Endothelial cell of umbilical vein (primary cell): ENCODE measurements at regions not wholly inside any gene's neighbourhood (a gene's known extent, or its start where the extent isn't known, plus 50 kb on each side); places are given as distances from the start of the nearest gene placed in this dataset.

ENCODE experiments used
- BruUV-seq: library from RNA; stranded (reverse); fragments of 400-500 nt; replicated peaks from 2 replicates; lab custom pipeline; 2021; lab: Mats Ljungman, UMichigan
- CTCF ChIA-PET: fragments of 300-600, 350-600 bp; sonication (Branson Sonifier 250); formaldehyde crosslinking; loops from one replicate; lab custom pipeline; 2021; ENCODE audit warnings: antibody characterized with exemption, inconsistent platforms; lab: Charles Lee
- POLR2A ChIA-PET: fragments of 300-600, 350-600 bp; sonication (Branson Sonifier 250); formaldehyde crosslinking; loops from one replicate; lab custom pipeline; 2021; ENCODE audit warnings: antibody characterized with exemption, inconsistent platforms; lab: Charles Lee
- DNase-seq: peaks from one replicate; pipeline ENCODE4 v3.0.0-alpha.2; 2011; ENCODE audit warnings: low read depth, low spot score
- FAIRE-seq: peaks from 2 replicates; lab custom pipeline; 2011; peaks lifted over from hg19 to GRCh38; lab: Jason Lieb, UNC
- H2AFZ ChIP-seq: 2 replicates; pipeline ENCODE4 v1.6.0; 2012; ENCODE audit warnings: low read depth, low read length, control low read depth, inconsistent platforms
- H3K27ac ChIP-seq: 2 replicates; pipeline ENCODE4 v1.5.1; 2011; ENCODE audit warnings: low read depth, mild to moderate bottlenecking, control low read depth, low read length, moderate library complexity; ENCODE audit not compliant: insufficient read depth
- H3K27me3 ChIP-seq, 2 experiments: 2 replicates each; pipeline versions ENCODE4 v1.6.0 to v1.6.1; 2011; ENCODE audit warnings: low read length in 2 of 2, mixed read lengths in 1 of 2; ENCODE audit not compliant: control insufficient read depth in 2 of 2, insufficient read depth in 2 of 2
- H3K36me3 ChIP-seq, 2 experiments: 2 replicates in 1 of 2; 3 replicates in 1 of 2; pipeline ENCODE4 v1.5.1; 2011; ENCODE audit warnings: low read length in 2 of 2, mild to moderate bottlenecking in 1 of 2, moderate library complexity in 1 of 2; ENCODE audit not compliant: control insufficient read depth in 2 of 2, insufficient read depth in 2 of 2; ENCODE audit errors: extremely low read depth in 1 of 2
- H3K4me1 ChIP-seq: 3 replicates; pipeline ENCODE4 v1.5.1; 2011; ENCODE audit warnings: mild to moderate bottlenecking, low read length; ENCODE audit not compliant: control insufficient read depth, insufficient read depth; ENCODE audit errors: extremely low read depth
- H3K4me2 ChIP-seq: 2 replicates; pipeline ENCODE4 v1.6.1; 2011; ENCODE audit warnings: low read length, control low read depth, mixed read lengths; ENCODE audit not compliant: insufficient read depth
- H3K4me3 ChIP-seq, 3 experiments: fragments of 200-600 bp in 1 of 3; sonication (generic), shearing (Covaris generic) in 1 of 3; replicated peaks in 1 of 3; 2 replicates each; pipeline ENCODE4 v1.5.1; 2011 to 2016; ENCODE audit warnings: control low read depth in 3 of 3, low read length in 3 of 3, mild to moderate bottlenecking in 2 of 3, inconsistent platforms in 1 of 3, low read depth in 1 of 3, moderate library complexity in 1 of 3; ENCODE audit not compliant: insufficient read depth in 1 of 3
- H3K79me2 ChIP-seq: 2 replicates; pipeline ENCODE4 v1.6.0; 2012; ENCODE audit warnings: low read length, inconsistent platforms; ENCODE audit not compliant: control insufficient read depth, insufficient read depth
- H3K9ac ChIP-seq: replicated peaks from 2 replicates; pipeline ENCODE3; 2011; ENCODE audit warnings: low read length, control low read depth; ENCODE audit not compliant: insufficient read depth; ENCODE audit errors: extremely low read depth
- H3K9me1 ChIP-seq: replicated peaks from 3 replicates; pipeline ENCODE4 v1.6.0; 2011; ENCODE audit warnings: mild to moderate bottlenecking, low read length; ENCODE audit not compliant: control insufficient read depth, insufficient read depth; ENCODE audit errors: extremely low read depth
- H3K9me3 ChIP-seq: replicated peaks from 2 replicates; pipeline ENCODE4 v1.5.1; 2012; ENCODE audit warnings: low read length, inconsistent platforms; ENCODE audit not compliant: control insufficient read depth, insufficient read depth
- H4K20me1 ChIP-seq: replicated peaks from 2 replicates; pipeline ENCODE3; 2011; ENCODE audit warnings: mild to moderate bottlenecking, low read length; ENCODE audit not compliant: control insufficient read depth, insufficient read depth; ENCODE audit errors: extremely low read depth
- CTCF ChIP-seq, 2 donors: IDR thresholded peaks; 1 replicate in 1 of 2; 2 replicates in 1 of 2; pipeline ENCODE4 v1.5.1; 2011; ENCODE audit warnings: low read length in 2 of 2, mild to moderate bottlenecking in 2 of 2, moderate library complexity in 2 of 2, control low read depth in 1 of 2, inconsistent platforms in 1 of 2, low read depth in 1 of 2; ENCODE audit not compliant: insufficient read depth in 1 of 2; ENCODE audit errors: extremely low read depth in 1 of 2
- EZH2 ChIP-seq: IDR thresholded peaks from 2 replicates; pipeline ENCODE4 v1.6.1; 2012; ENCODE audit warnings: borderline replicate concordance, low read depth, mild to moderate bottlenecking, moderate library complexity, low read length, inconsistent platforms; ENCODE audit not compliant: severe bottlenecking
- FOS ChIP-seq: IDR thresholded peaks from 2 replicates; pipeline ENCODE4 v1.6.1; 2011; ENCODE audit warnings: mild to moderate bottlenecking, low read length, moderate library complexity, borderline replicate concordance; ENCODE audit not compliant: insufficient read depth
- GATA2 ChIP-seq: IDR thresholded peaks from 2 replicates; pipeline ENCODE4 v1.7.0; 2011; ENCODE audit warnings: low read depth, mild to moderate bottlenecking, moderate library complexity, mixed read lengths, low read length; ENCODE audit not compliant: insufficient read length, insufficient read depth
- MAX ChIP-seq: IDR thresholded peaks from 2 replicates; pipeline ENCODE4 v1.6.1; 2011; ENCODE audit not compliant: insufficient read depth, insufficient read length
- MYC ChIP-seq: IDR thresholded peaks from one replicate; pipeline ENCODE4 v1.6.1; 2011; ENCODE audit warnings: mild to moderate bottlenecking, low read depth, low read length
- POLR2A ChIP-seq: IDR thresholded peaks from 2 replicates; pipeline ENCODE4 v1.6.1; 2012; ENCODE audit warnings: low read depth, mild to moderate bottlenecking, control low read depth, low read length
- dilution Hi-C: fragments of 300-500 bp; cut with MboI; formaldehyde crosslinking; loops from one replicate; pipeline ENCODE4 v1.15.0; 2019; ENCODE audit warnings: low sequenced_read_pairs; ENCODE audit not compliant: extremely low pct_ligation_motif_present
- intact Hi-C: fragments of 100-400 bp; cut with micrococcal nuclease; formaldehyde crosslinking; loops from one replicate; pipeline ENCODE4 v1.10.0; 2022

- no peak overlapping the region for H3K9ac ChIP-seq
- CTCF ChIA-PET, result interaction anchor here (1.0 kb wide), 1 partner anchor 15 kb away, joined by 3 read pairs; no protein-coding TSS in a partner anchor
- intact Hi-C loops, result no loop called here
- POLR2A ChIA-PET, result no interaction called here
- H3K9me1 ChIP-seq, result no peaks in the 10 kb centered on the region
- FAIRE-seq, result no peak
- H3K27ac ChIP-seq, result no peak overlapping the region
- no peaks in the 10 kb centered on the region for H3K9me3 ChIP-seq
- no peaks in the 10 kb centered on the region for H4K20me1 ChIP-seq
- no peak overlapping the region for H3K4me3 ChIP-seq
- no peaks in the 10 kb centered on the region for H3K4me1 ChIP-seq
- H3K79me2 ChIP-seq, result no peaks in the 10 kb centered on the region
- no TSS peak for BruUV-seq
- dilution Hi-C loops, result no loop called here
- TF ChIP-seq FOS, result no peak
- no peak for TF ChIP-seq POLR2A
- no peak for TF ChIP-seq GATA2
- H3K27me3 ChIP-seq, result no peaks in the 10 kb centered on the region
- no peak for DNase-seq
- H2AFZ ChIP-seq, result no peak overlapping the region
- H3K4me2 ChIP-seq, result no peak overlapping the region
- H3K36me3 ChIP-seq, result no peaks in the 10 kb centered on the region
These were observed 69.0 kb upstream of the GNAO1 start for GRCh38 chr16:56122251-56122650.

GRCh38 chr16:56121156-56121500, 70.2 kb upstream of the GNAO1 start:
- dilution Hi-C loops, result no loop called here
- no peaks in the 10 kb centered on the region for H3K27me3 ChIP-seq
- no peak overlapping the region for H2AFZ ChIP-seq
- no peaks in the 10 kb centered on the region for H3K36me3 ChIP-seq
- TF ChIP-seq EZH2 (no peak), POLR2A (no peak), FOS (no peak), MYC (no peak), CTCF (IDR thresholded peaks at IDR 0.05; ENCODE audit: extremely low read depth in 1 of 2, insufficient read depth in 1 of 2, low read depth in 1 of 2, low read length in 2 of 2) (no peak), MAX (no peak)
- H3K4me3 ChIP-seq, result no peak overlapping the region
- no peaks in the 10 kb centered on the region for H3K9me1 ChIP-seq
- intact Hi-C loops, result no loop called here
- no peak overlapping the region for H3K4me2 ChIP-seq
- ChIA-PET CTCF (no interaction called here), POLR2A (no interaction called here)
- DNase-seq (no peak), FAIRE-seq (no peak)
- no peaks in the 10 kb centered on the region for H3K9me3 ChIP-seq
- no peaks in the 10 kb centered on the region for H4K20me1 ChIP-seq
- no peaks in the 10 kb centered on the region for H3K79me2 ChIP-seq
- H3K9ac ChIP-seq, result no peak overlapping the region
- no peak overlapping the region for H3K27ac ChIP-seq
- H3K4me1 ChIP-seq, result no peaks in the 10 kb centered on the region
- BruUV-seq, result no TSS peak
